ENCODE measurements at regions not wholly inside any gene's neighbourhood (a gene's known extent, or its start where the extent isn't known, plus 50 kb on each side); places are given as distances from the start of the nearest gene placed in this dataset.

DNA sequence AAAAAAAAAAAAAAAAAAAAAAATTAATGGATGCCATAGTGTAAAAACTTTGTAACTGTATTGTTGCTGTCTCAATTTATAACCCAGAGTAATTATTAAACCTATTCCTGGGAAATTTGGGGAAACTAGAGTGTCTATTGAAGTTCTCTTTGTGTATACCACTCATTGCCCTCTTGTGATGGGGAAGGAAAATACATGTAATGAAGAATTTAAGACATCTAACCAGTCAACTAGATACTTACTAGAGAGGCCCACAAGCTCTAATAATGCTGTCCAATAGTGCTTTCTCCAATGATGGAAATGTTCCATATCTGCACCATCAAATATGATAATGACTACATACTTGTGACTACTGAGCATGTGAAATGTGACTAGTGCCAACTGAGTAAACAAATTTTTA lies 168.5 kb upstream of the SLC39A10 start:
- TF ChIP-seq, protein P1, sequence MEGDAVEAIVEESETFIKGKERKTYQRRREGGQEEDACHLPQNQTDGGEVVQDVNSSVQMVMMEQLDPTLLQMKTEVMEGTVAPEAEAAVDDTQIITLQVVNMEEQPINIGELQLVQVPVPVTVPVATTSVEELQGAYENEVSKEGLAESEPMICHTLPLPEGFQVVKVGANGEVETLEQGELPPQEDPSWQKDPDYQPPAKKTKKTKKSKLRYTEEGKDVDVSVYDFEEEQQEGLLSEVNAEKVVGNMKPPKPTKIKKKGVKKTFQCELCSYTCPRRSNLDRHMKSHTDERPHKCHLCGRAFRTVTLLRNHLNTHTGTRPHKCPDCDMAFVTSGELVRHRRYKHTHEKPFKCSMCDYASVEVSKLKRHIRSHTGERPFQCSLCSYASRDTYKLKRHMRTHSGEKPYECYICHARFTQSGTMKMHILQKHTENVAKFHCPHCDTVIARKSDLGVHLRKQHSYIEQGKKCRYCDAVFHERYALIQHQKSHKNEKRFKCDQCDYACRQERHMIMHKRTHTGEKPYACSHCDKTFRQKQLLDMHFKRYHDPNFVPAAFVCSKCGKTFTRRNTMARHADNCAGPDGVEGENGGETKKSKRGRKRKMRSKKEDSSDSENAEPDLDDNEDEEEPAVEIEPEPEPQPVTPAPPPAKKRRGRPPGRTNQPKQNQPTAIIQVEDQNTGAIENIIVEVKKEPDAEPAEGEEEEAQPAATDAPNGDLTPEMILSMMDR (IDR thresholded peaks at IDR 0.05; ENCODE audit: insufficient read depth, low read depth, low read length) = no peak
- no peak for TF ChIP-seq EZH2 (IDR thresholded peaks at IDR 0.05; ENCODE audit: insufficient read depth, low read length)
